H1 (cell line): ENCODE measurements at regions not wholly inside any gene's neighbourhood (a gene's known extent, or its start where the extent isn't known, plus 50 kb on each side); places are given as distances from the start of the nearest gene placed in this dataset.

Source experiments
- ATF3 ChIP-seq: IDR thresholded peaks from 2 replicates; pipeline ENCODE4 v1.6.1; 2011; ENCODE audit warnings: low read depth, mild to moderate bottlenecking, low read length; ENCODE audit not compliant: insufficient read depth
- CEBPB ChIP-seq: IDR thresholded peaks from 2 replicates; pipeline ENCODE4 v1.6.1; 2012; ENCODE audit warnings: low read depth, low read length
- MAFK ChIP-seq: IDR thresholded peaks from 2 replicates; pipeline ENCODE4 v1.6.1; 2012; ENCODE audit warnings: low read depth, mild to moderate bottlenecking, improper control_type of control experiment, low read length

GRCh38 chr22:48659404-48659996, 1168.2 kb downstream of the BRD1 start (continued):
- no peak for TF ChIP-seq ATF3
- TF ChIP-seq MAFK = no peak
- no peak for TF ChIP-seq CEBPB
